ENCODE measurements at regions not wholly inside any gene's neighbourhood (a gene's known extent, or its start where the extent isn't known, plus 50 kb on each side); places are given as distances from the start of the nearest gene placed in this dataset.

GRCh38 chr17:51435171-51435552, 174.8 kb downstream of the UTP18 start:
- Histone ChIP-seq H3K36me3 (ENCODE audit: low read depth) (no peaks in the 10 kb centered on the region), H3K4me2 (ENCODE audit: unreplicated experiment) (no peak overlapping the region), H3F3A (ENCODE audit: insufficient read depth) (no peaks in the 10 kb centered on the region), H3K79me2 (ENCODE audit: insufficient read depth) (no peaks in the 10 kb centered on the region), H3K27me3 (replicated peaks; ENCODE audit: insufficient read depth) (no peaks in the 10 kb centered on the region), H3K4me3 (no peak overlapping the region), H2AFZ (no peak overlapping the region), H3K9me3 (ENCODE audit: low read depth) (no peaks in the 10 kb centered on the region), H3K9me2 (ENCODE audit: insufficient read depth) (no peaks in the 10 kb centered on the region), H3K27ac (no peak overlapping the region), H4K20me1 (ENCODE audit: insufficient read depth) (no peaks in the 10 kb centered on the region), H3K9ac (no peak overlapping the region), H3K4me1 (ENCODE audit: insufficient read depth) (no peaks in the 10 kb centered on the region)
- no peak for DNase-seq
- in situ Hi-C loops (cut with MboI), result no loop called here
- no peak for TF ChIP-seq EZH2 (IDR thresholded peaks at IDR 0.05; ENCODE audit: insufficient read depth, poor library complexity, severe bottlenecking)
- no peak for TF ChIP-seq EZH2phosphoT487 (IDR thresholded peaks at IDR 0.05; ENCODE audit: insufficient read depth, low read depth)
- WGBS, 2 experiments (ENCODE audit: low coverage in 1 of 2, low lambda C conversion rate in 2 of 2, missing lambda C conversion rate in 2 of 2), result 18 to 29% methylated on average over 3 of the region's 3 CpGs

GRCh38 chr17:51435641-51436091, 175.3 kb downstream of the UTP18 start:
- no peaks in the 10 kb centered on the region for H3K9me3 ChIP-seq (ENCODE audit: low read depth)
- no peak overlapping the region for H3K4me3 ChIP-seq
- in situ Hi-C loops (cut with MboI), result no loop called here
- 5 to 9% methylated on average over 5 of the region's 5 CpGs for WGBS, 2 experiments (ENCODE audit: low coverage in 1 of 2, low lambda C conversion rate in 2 of 2, missing lambda C conversion rate in 2 of 2)
- H2AFZ ChIP-seq, result no peak overlapping the region
- no peaks in the 10 kb centered on the region for H3K79me2 ChIP-seq (ENCODE audit: insufficient read depth)
- no peak overlapping the region for H3K4me2 ChIP-seq (ENCODE audit: unreplicated experiment)
- DNase-seq, result peak; percentile 24
- no peaks in the 10 kb centered on the region for H3F3A ChIP-seq (ENCODE audit: insufficient read depth)
- H3K36me3 ChIP-seq (ENCODE audit: low read depth), result no peaks in the 10 kb centered on the region
- no peak overlapping the region for H3K9ac ChIP-seq
- no peak overlapping the region for H3K27ac ChIP-seq
- no peaks in the 10 kb centered on the region for H3K9me2 ChIP-seq (ENCODE audit: insufficient read depth)
- H3K4me1 ChIP-seq (ENCODE audit: insufficient read depth), result no peaks in the 10 kb centered on the region
- no peaks in the 10 kb centered on the region for H4K20me1 ChIP-seq (ENCODE audit: insufficient read depth)
- no peaks in the 10 kb centered on the region for H3K27me3 ChIP-seq (replicated peaks; ENCODE audit: insufficient read depth)
- no peak for TF ChIP-seq EZH2phosphoT487 (IDR thresholded peaks at IDR 0.05; ENCODE audit: insufficient read depth, low read depth)

- Histone ChIP-seq H3K36me3 (ENCODE audit: low read depth) (no peaks in the 10 kb centered on the region), H2AFZ (no peak overlapping the region), H3F3A (ENCODE audit: insufficient read depth) (no peaks in the 10 kb centered on the region), H3K27me3 (replicated peaks; ENCODE audit: insufficient read depth) (no peaks in the 10 kb centered on the region), H3K9ac (no peak overlapping the region), H3K9me2 (ENCODE audit: insufficient read depth) (no peaks in the 10 kb centered on the region), H4K20me1 (ENCODE audit: insufficient read depth) (no peaks in the 10 kb centered on the region), H3K79me2 (ENCODE audit: insufficient read depth) (no peaks in the 10 kb centered on the region), H3K27ac (no peak overlapping the region), H3K4me1 (ENCODE audit: insufficient read depth) (no peaks in the 10 kb centered on the region), H3K4me3 (no peak overlapping the region), H3K4me2 (ENCODE audit: unreplicated experiment) (no peak overlapping the region), H3K9me3 (ENCODE audit: low read depth) (no peaks in the 10 kb centered on the region)
- in situ Hi-C loops (cut with MboI), result no loop called here
- 22 to 30% methylated on average over 8 of the region's 8 CpGs for WGBS, 2 experiments (ENCODE audit: low coverage in 1 of 2, low lambda C conversion rate in 2 of 2, missing lambda C conversion rate in 2 of 2)
- DNase-seq, result no peak
- TF ChIP-seq EZH2phosphoT487 (IDR thresholded peaks at IDR 0.05; ENCODE audit: insufficient read depth, low read depth) (no peak), EZH2 (IDR thresholded peaks at IDR 0.05; ENCODE audit: insufficient read depth, poor library complexity, severe bottlenecking) (no peak)
Measured at GRCh38 chr17:51439395-51440229, 179.3 kb downstream of the UTP18 start.

- H3K9me2 ChIP-seq (ENCODE audit: insufficient read depth), result no peaks in the 10 kb centered on the region
- H3K4me3 ChIP-seq, result no peak overlapping the region
- H2AFZ ChIP-seq, result no peak overlapping the region
- no peaks in the 10 kb centered on the region for H3K4me1 ChIP-seq (ENCODE audit: insufficient read depth)
- in situ Hi-C loops (cut with MboI), result no loop called here
- WGBS, 2 experiments (ENCODE audit: low coverage in 1 of 2, low lambda C conversion rate in 2 of 2, missing lambda C conversion rate in 2 of 2), result 19 to 25% methylated on average over 1 of the region's 1 CpG
- no peaks in the 10 kb centered on the region for H3F3A ChIP-seq (ENCODE audit: insufficient read depth)
- H4K20me1 ChIP-seq (ENCODE audit: insufficient read depth), result no peaks in the 10 kb centered on the region
- H3K9ac ChIP-seq, result no peak overlapping the region
- no peak overlapping the region for H3K27ac ChIP-seq
- no peak for DNase-seq
- H3K36me3 ChIP-seq (ENCODE audit: low read depth), result no peaks in the 10 kb centered on the region
- H3K9me3 ChIP-seq (ENCODE audit: low read depth), result no peaks in the 10 kb centered on the region
- no peaks in the 10 kb centered on the region for H3K27me3 ChIP-seq (replicated peaks; ENCODE audit: insufficient read depth)
- H3K4me2 ChIP-seq (ENCODE audit: unreplicated experiment), result no peak overlapping the region
- no peaks in the 10 kb centered on the region for H3K79me2 ChIP-seq (ENCODE audit: insufficient read depth)
- TF ChIP-seq EZH2 (IDR thresholded peaks at IDR 0.05; ENCODE audit: insufficient read depth, poor library complexity, severe bottlenecking) (no peak), EZH2phosphoT487 (IDR thresholded peaks at IDR 0.05; ENCODE audit: insufficient read depth, low read depth) (no peak)
Measured at GRCh38 chr17:51441431-51441830, 181.1 kb downstream of the UTP18 start.
